Right lobe of liver (tissue), 6 donors: ENCODE measurements at regions not wholly inside any gene's neighbourhood (a gene's known extent, or its start where the extent isn't known, plus 50 kb on each side); places are given as distances from the start of the nearest gene placed in this dataset.
A peak's percentile ranks its signal among the peaks of the same experiment; 100 is the strongest.

Source experiments
- ATAC-seq, 4 donors: fragments of 200-7000 bp; cut with Tn5 transposase; one replicate each; pipeline ENCODE4 v1.9.1; 2020; ENCODE audit warnings: mild to moderate bottlenecking in 4 of 4, moderate library complexity in 4 of 4
- DNase-seq, 3 donors: peaks; one replicate each; pipeline ENCODE4 v3.0.0-alpha.2; 2020
- H3K27ac ChIP-seq, 3 donors: fragments of 200-600 bp; one replicate each; pipeline ENCODE4 v1.8.0; 2022
- H3K27me3 ChIP-seq, 2 donors: fragments of 200-600 bp; one replicate each; pipeline ENCODE4 v1.8.0; 2022
- H3K36me3 ChIP-seq, 4 donors: fragments of 200-600 bp; sonication (generic) in 1 of 4; one replicate each; pipeline versions ENCODE4 v1.5.1 to v1.8.0; 2017 to 2022; ENCODE audit warnings: control low read depth in 1 of 4
- H3K4me1 ChIP-seq, 4 donors: fragments of 200-600 bp; sonication (generic) in 1 of 4; one replicate each; pipeline versions ENCODE4 v1.5.1 to v1.8.0; 2017 to 2022; ENCODE audit warnings: control low read depth in 1 of 4
- H3K4me3 ChIP-seq, 3 donors: fragments of 200-600 bp; one replicate each; pipeline ENCODE4 v1.8.0; 2022
- H3K9me3 ChIP-seq, 4 donors: fragments of 200-600 bp; sonication (generic) in 1 of 4; one replicate each; pipeline versions ENCODE4 v1.5.1 to v1.8.0; 2017 to 2022; ENCODE audit warnings: control low read depth in 1 of 4
- POLR2A ChIP-seq: fragments of 450-650 bp; IDR thresholded peaks from one replicate; pipeline ENCODE4 v1.6.1; 2017; ENCODE audit warnings: antibody characterized with exemption, mild to moderate bottlenecking
- WGBS: methylation state at CpG from one replicate; pipeline ENCODE4 v1.1.6; 2018; ENCODE audit warnings: low coverage, low lambda C conversion rate; ENCODE audit not compliant: insufficient coverage; ENCODE audit errors: missing lambda C conversion rate; 5-methylcytosine and 5-hydroxymethylcytosine counted together
- intact Hi-C, 2 donors: fragments of 100-400 bp; cut with DNase I; formaldehyde crosslinking; loops; one replicate each; pipeline versions ENCODE4 v1.11.2 to v1.14.1; 2022
- TF ChIP-seq, protein P1 (sequence below), 4 donors: fragments of 200-600 bp in 3 of 4; fragments of 450-650 bp in 1 of 4; IDR thresholded peaks; one replicate each; pipeline versions ENCODE4 v1.5.1 to v1.8.0; 2016 to 2022; ENCODE audit warnings: antibody characterized with exemption in 4 of 4, mild to moderate bottlenecking in 2 of 4
- donor health status: DM: no; HTN: yes; CAD: no.
- donor health status: DM: no; HTN: no; CAD: no.
- donor health status: DM: no; HTN: no; CAD: no.
- donor health status: DM: no; HTN: yes; CAD: no.
- donor health status: DM: no; HTN: yes; CAD: no.

DNA sequence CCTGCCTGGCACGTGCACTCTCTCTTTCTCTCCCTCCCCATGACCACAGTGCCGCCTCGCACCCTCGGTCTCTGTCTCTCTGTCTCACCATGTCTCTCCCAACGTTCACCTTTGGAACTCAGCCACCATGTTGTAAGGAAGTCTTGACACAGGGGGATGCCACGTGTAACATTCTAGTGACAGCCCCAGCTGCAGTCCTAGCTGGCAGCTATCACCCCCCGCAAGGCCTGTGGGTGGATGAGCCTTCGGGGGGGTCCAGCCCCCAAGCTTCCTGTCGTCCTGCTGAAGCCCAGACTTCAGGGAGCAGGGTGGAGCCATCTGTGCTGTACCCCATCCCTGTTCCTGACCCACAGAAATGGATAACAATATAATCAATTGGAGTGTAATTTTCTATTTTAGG is 118.5 kb downstream of the SOX1 start:
- H3K9me3 ChIP-seq, result no peaks in the 10 kb centered on the region
- intact Hi-C loops, result no loop called here
- no peaks in the 10 kb centered on the region for H3K27me3 ChIP-seq
- peaks cover 0 to 7% (median 0%) of the 10 kb centered on the region in 4 donors for H3K4me1 ChIP-seq
- H3K4me3 ChIP-seq, result no peak overlapping the region
- ATAC-seq (no peak), DNase-seq (peak in 1 of 3 donors; percentile 33)
- H3K27ac ChIP-seq, result no peak overlapping the region
- 88% methylated on average over 9 of the region's 9 CpGs for WGBS
- H3K36me3 ChIP-seq, result no peaks in the 10 kb centered on the region
- TF ChIP-seq, protein P1, sequence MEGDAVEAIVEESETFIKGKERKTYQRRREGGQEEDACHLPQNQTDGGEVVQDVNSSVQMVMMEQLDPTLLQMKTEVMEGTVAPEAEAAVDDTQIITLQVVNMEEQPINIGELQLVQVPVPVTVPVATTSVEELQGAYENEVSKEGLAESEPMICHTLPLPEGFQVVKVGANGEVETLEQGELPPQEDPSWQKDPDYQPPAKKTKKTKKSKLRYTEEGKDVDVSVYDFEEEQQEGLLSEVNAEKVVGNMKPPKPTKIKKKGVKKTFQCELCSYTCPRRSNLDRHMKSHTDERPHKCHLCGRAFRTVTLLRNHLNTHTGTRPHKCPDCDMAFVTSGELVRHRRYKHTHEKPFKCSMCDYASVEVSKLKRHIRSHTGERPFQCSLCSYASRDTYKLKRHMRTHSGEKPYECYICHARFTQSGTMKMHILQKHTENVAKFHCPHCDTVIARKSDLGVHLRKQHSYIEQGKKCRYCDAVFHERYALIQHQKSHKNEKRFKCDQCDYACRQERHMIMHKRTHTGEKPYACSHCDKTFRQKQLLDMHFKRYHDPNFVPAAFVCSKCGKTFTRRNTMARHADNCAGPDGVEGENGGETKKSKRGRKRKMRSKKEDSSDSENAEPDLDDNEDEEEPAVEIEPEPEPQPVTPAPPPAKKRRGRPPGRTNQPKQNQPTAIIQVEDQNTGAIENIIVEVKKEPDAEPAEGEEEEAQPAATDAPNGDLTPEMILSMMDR (IDR thresholded peaks at IDR 0.05), result no peak
- TF ChIP-seq POLR2A, result no peak

- Histone ChIP-seq H3K27ac (no peak overlapping the region), H3K36me3 (no peaks in the 10 kb centered on the region), H3K27me3 (no peaks in the 10 kb centered on the region), H3K4me3 (no peak overlapping the region), H3K9me3 (no peaks in the 10 kb centered on the region), H3K4me1 (peaks cover 0 to 7% (median 0%) of the 10 kb centered on the region in 4 donors)
- intact Hi-C loops, result no loop called here
- ATAC-seq (no peak), DNase-seq (peak in 1 of 3 donors; percentile 18)
- TF ChIP-seq, protein P1 (IDR thresholded peaks at IDR 0.05), result no peak
- TF ChIP-seq POLR2A, result no peak
- no CpG with 5 or more reads among the region's 6 CpGs for WGBS
Measured at GRCh38 chr13:112186091-112186490, 119.1 kb downstream of the SOX1 start.

GRCh38 chr13:112187527-112188297 is 120.8 kb downstream of the SOX1 start:
- no peak for TF ChIP-seq POLR2A
- TF ChIP-seq, protein P1 (IDR thresholded peaks at IDR 0.05), result no peak
- H3K4me1 ChIP-seq, result peaks cover 0 to 7% (median 0%) of the 10 kb centered on the region in 4 donors
- WGBS, result 80% methylated on average over 7 of the region's 18 CpGs
- ATAC-seq (no peak), DNase-seq (peak in 1 of 3 donors; percentile 21)
- H3K36me3 ChIP-seq, result no peaks in the 10 kb centered on the region
- H3K27ac ChIP-seq, result no peak overlapping the region
- peaks cover 0 to 5% (median 0%) of the 10 kb centered on the region in 4 donors for H3K9me3 ChIP-seq
- no peak overlapping the region for H3K4me3 ChIP-seq
- H3K27me3 ChIP-seq, result no peaks in the 10 kb centered on the region
- intact Hi-C loops, result no loop called here

DNA sequence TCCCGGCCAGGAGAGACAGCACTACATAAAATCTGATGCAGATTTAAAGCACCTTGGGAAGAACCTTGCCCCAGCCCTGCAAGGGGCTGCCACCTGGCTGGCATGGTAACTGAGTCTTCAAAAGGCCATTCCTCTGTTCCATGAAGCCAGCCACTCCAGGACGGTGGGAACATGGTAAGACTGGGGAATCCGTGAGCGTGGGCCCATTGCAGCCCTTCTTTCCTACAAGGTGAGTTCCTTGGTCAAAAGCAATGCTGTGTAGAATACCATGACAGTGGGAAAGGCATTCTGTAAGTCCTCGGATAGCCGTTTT is 121.3 kb downstream of the SOX1 start:
- peak in 1 of 3 donors; percentile 11 for DNase-seq
- peaks cover 0 to 5% (median 0%) of the 10 kb centered on the region in 4 donors for H3K9me3 ChIP-seq
- 85% methylated on average over 3 of the region's 6 CpGs for WGBS
- H3K27ac ChIP-seq, result no peak overlapping the region
- no peak for ATAC-seq
- H3K4me1 ChIP-seq, result peaks cover 0 to 11% (median under 1%) of the 10 kb centered on the region in 4 donors
- TF ChIP-seq POLR2A, result no peak
- TF ChIP-seq, protein P1 (IDR thresholded peaks at IDR 0.05), result no peak
- no peaks in the 10 kb centered on the region for H3K36me3 ChIP-seq
- no peaks in the 10 kb centered on the region for H3K27me3 ChIP-seq
- intact Hi-C loops, result no loop called here
- H3K4me3 ChIP-seq, result no peak overlapping the region
